ENCODE measurements at regions not wholly inside any gene's neighbourhood (a gene's known extent, or its start where the extent isn't known, plus 50 kb on each side); places are given as distances from the start of the nearest gene placed in this dataset.

- Mint-ChIP-seq H3K4me1 (ENCODE audit: unreplicated experiment) (no peaks in the 10 kb centered on the region), H3K4me3 (no peak overlapping the region)
Measured at GRCh38 chr16:11472851-11473250, 113.9 kb downstream of the LITAF start.

GRCh38 chr16:11473728-11474127 lies 113.0 kb downstream of the LITAF start:
- no peaks in the 10 kb centered on the region for H3K36me3 Mint-ChIP-seq
- no peak overlapping the region for H3K4me3 Mint-ChIP-seq
- no peak for DNase-seq (ENCODE audit: extremely low spot score, unreplicated experiment)
- no peak for TF ChIP-seq CTCF (conservative IDR thresholded peaks at IDR 0.05)
- H3K4me1 Mint-ChIP-seq (ENCODE audit: unreplicated experiment): no peaks in the 10 kb centered on the region
- no peaks in the 10 kb centered on the region for H3K9me3 Mint-ChIP-seq
- no peak overlapping the region for H3K27ac Mint-ChIP-seq
- H3K27me3 Mint-ChIP-seq: peaks cover 7% of the 10 kb centered on the region

More at GRCh38 chr16:11472851-11473250, 113.9 kb downstream of the LITAF start:
- Mint-ChIP-seq H3K9me3 (no peaks in the 10 kb centered on the region), H3K36me3 (no peaks in the 10 kb centered on the region), H3K27me3 (peaks cover 7% of the 10 kb centered on the region), H3K27ac (no peak overlapping the region)
- DNase-seq (ENCODE audit: extremely low spot score, unreplicated experiment): no peak
- no peak for TF ChIP-seq CTCF (conservative IDR thresholded peaks at IDR 0.05)

- TF ChIP-seq CTCF (conservative IDR thresholded peaks at IDR 0.05): no peak
- H3K27me3 Mint-ChIP-seq: peaks cover 7% of the 10 kb centered on the region
- H3K36me3 Mint-ChIP-seq: no peaks in the 10 kb centered on the region
- no peaks in the 10 kb centered on the region for H3K4me1 Mint-ChIP-seq (ENCODE audit: unreplicated experiment)
- no peaks in the 10 kb centered on the region for H3K9me3 Mint-ChIP-seq
- no peak overlapping the region for H3K4me3 Mint-ChIP-seq
- no peak for DNase-seq (ENCODE audit: extremely low spot score, unreplicated experiment)
- H3K27ac Mint-ChIP-seq: no peak overlapping the region
Measured at GRCh38 chr16:11474617-11475291, 112.0 kb downstream of the LITAF start.

GRCh38 chr16:11475896-11476630 lies 110.7 kb downstream of the LITAF start:
- H3K4me3 Mint-ChIP-seq: no peak overlapping the region
- DNase-seq (ENCODE audit: extremely low spot score, unreplicated experiment): no peak
- no peak overlapping the region for H3K27ac Mint-ChIP-seq
- no peak for TF ChIP-seq CTCF (conservative IDR thresholded peaks at IDR 0.05)
- peaks cover 7% of the 10 kb centered on the region for H3K27me3 Mint-ChIP-seq
- no peaks in the 10 kb centered on the region for H3K9me3 Mint-ChIP-seq
- H3K36me3 Mint-ChIP-seq: no peaks in the 10 kb centered on the region
- H3K4me1 Mint-ChIP-seq (ENCODE audit: unreplicated experiment): no peaks in the 10 kb centered on the region

GRCh38 chr16:11476676-11477075 lies 110.0 kb downstream of the LITAF start:
- Mint-ChIP-seq H3K9me3 (no peaks in the 10 kb centered on the region), H3K27me3 (peaks cover 4% of the 10 kb centered on the region), H3K4me3 (no peak overlapping the region), H3K36me3 (no peaks in the 10 kb centered on the region), H3K4me1 (ENCODE audit: unreplicated experiment) (no peaks in the 10 kb centered on the region), H3K27ac (no peak overlapping the region)
- no peak for DNase-seq (ENCODE audit: extremely low spot score, unreplicated experiment)
- TF ChIP-seq CTCF (conservative IDR thresholded peaks at IDR 0.05): no peak

All from type B pancreatic cell (in vitro differentiated cells).